GM12878 (cell line): ENCODE measurements at regions not wholly inside any gene's neighbourhood (a gene's known extent, or its start where the extent isn't known, plus 50 kb on each side); places are given as distances from the start of the nearest gene placed in this dataset.

ENCODE experiments used
- BCL11A ChIP-seq: IDR thresholded peaks from 2 replicates; pipeline ENCODE4 v1.6.1; 2011; ENCODE audit warnings: low read depth, low read length
- BHLHE40 ChIP-seq, 2 experiments: fragments of 450-650 bp in 1 of 2; IDR thresholded peaks; 2 replicates each; pipeline ENCODE4 v1.6.1; 2011 to 2017; ENCODE audit warnings: low read depth in 2 of 2, borderline replicate concordance in 1 of 2, improper control_type of control experiment in 1 of 2, low read length in 1 of 2, mild to moderate bottlenecking in 1 of 2
- RAD21 ChIP-seq: IDR thresholded peaks from 2 replicates; pipeline ENCODE4 v1.6.1; 2011; ENCODE audit warnings: mild to moderate bottlenecking, low read depth, low read length, moderate library complexity; ENCODE audit not compliant: insufficient read depth
- RBBP5 ChIP-seq: fragments of 200-600 bp; sonication (generic); conservative IDR thresholded peaks from 2 replicates; pipeline ENCODE4 v1.6.1; 2016
- TAF1 ChIP-seq: IDR thresholded peaks from 2 replicates; pipeline ENCODE4 v1.6.1; 2011; ENCODE audit warnings: mild to moderate bottlenecking, low read depth, low read length, borderline replicate concordance
- YBX1 ChIP-seq: fragments of 450-650 bp; IDR thresholded peaks from 2 replicates; pipeline ENCODE4 v1.6.1; 2016; ENCODE audit warnings: antibody characterized with exemption
- TF ChIP-seq, protein P1 (sequence below), 3 experiments: IDR thresholded peaks in 2 of 3; conservative IDR thresholded peaks in 1 of 3; 2 replicates each; pipeline ENCODE4 v1.5.1; 2011; ENCODE audit warnings: low read depth in 3 of 3, low read length in 3 of 3, mild to moderate bottlenecking in 3 of 3, control low read depth in 2 of 3, moderate library complexity in 2 of 3, inconsistent platforms in 1 of 3, mixed read lengths in 1 of 3; ENCODE audit not compliant: control insufficient read depth in 2 of 3, insufficient read depth in 1 of 3; ENCODE audit errors: extremely low read depth in 1 of 3
- TF ChIP-seq, protein P2 (sequence below): IDR thresholded peaks from 2 replicates; pipeline ENCODE4 v1.6.1; 2012; ENCODE audit warnings: low read depth, low read length, improper control_type of control experiment
- TF ChIP-seq, protein P3 (sequence below): IDR thresholded peaks from 2 replicates; pipeline ENCODE4 v1.6.1; 2011; ENCODE audit warnings: low read depth, mild to moderate bottlenecking, low read length, moderate library complexity, borderline replicate concordance; ENCODE audit errors: extremely low read depth
- TF ChIP-seq, protein P4 (sequence below): IDR thresholded peaks from 2 replicates; pipeline ENCODE4 v1.6.1; 2012; ENCODE audit warnings: low read length, inconsistent platforms
- TF ChIP-seq, protein P5 (sequence below): fragments of 450-650 bp; IDR thresholded peaks from 2 replicates; pipeline ENCODE4 v1.6.1; 2016; ENCODE audit warnings: mild to moderate bottlenecking
- TF ChIP-seq, protein P6 (sequence below): IDR thresholded peaks from 2 replicates; pipeline ENCODE4 v1.6.1; 2011; ENCODE audit warnings: mild to moderate bottlenecking, low read depth, low read length, moderate library complexity; ENCODE audit not compliant: insufficient replicate concordance

DNA sequence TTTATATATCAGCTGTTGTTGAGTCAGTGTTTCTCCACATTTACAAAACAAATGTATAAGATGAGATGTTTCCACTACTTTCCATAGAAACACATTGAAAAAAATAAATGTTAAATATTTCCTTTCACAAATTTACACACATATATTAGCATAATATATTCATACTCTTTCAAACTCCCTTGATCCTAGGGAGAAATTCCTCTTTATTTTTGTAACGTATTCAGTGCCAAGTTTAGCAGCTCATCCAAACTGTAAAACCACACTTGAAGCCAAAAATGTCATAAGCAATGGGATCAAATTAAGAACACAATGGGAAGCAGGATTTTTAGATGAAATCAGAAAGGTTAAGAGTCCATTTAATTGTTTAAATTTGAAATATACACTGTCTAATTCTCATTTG lies 381.1 kb upstream of the MAD2L1 start:
- TF ChIP-seq, protein P1, sequence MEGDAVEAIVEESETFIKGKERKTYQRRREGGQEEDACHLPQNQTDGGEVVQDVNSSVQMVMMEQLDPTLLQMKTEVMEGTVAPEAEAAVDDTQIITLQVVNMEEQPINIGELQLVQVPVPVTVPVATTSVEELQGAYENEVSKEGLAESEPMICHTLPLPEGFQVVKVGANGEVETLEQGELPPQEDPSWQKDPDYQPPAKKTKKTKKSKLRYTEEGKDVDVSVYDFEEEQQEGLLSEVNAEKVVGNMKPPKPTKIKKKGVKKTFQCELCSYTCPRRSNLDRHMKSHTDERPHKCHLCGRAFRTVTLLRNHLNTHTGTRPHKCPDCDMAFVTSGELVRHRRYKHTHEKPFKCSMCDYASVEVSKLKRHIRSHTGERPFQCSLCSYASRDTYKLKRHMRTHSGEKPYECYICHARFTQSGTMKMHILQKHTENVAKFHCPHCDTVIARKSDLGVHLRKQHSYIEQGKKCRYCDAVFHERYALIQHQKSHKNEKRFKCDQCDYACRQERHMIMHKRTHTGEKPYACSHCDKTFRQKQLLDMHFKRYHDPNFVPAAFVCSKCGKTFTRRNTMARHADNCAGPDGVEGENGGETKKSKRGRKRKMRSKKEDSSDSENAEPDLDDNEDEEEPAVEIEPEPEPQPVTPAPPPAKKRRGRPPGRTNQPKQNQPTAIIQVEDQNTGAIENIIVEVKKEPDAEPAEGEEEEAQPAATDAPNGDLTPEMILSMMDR (IDR thresholded peaks at IDR 0.05 in 2 of 3, conservative IDR thresholded peaks at IDR 0.05 in 1 of 3; ENCODE audit: control insufficient read depth in 2 of 3, extremely low read depth in 1 of 3, insufficient read depth in 1 of 3, low read depth in 3 of 3, low read length in 3 of 3), result no peak
- no peak for TF ChIP-seq BCL11A
- TF ChIP-seq, protein P2, sequence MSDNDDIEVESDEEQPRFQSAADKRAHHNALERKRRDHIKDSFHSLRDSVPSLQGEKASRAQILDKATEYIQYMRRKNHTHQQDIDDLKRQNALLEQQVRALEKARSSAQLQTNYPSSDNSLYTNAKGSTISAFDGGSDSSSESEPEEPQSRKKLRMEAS, result no peak
- TF ChIP-seq BHLHE40 (IDR thresholded peaks at IDR 0.05; ENCODE audit: borderline replicate concordance in 1 of 2, low read depth in 2 of 2, low read length in 1 of 2), result no peak
- TF ChIP-seq, protein P3, sequence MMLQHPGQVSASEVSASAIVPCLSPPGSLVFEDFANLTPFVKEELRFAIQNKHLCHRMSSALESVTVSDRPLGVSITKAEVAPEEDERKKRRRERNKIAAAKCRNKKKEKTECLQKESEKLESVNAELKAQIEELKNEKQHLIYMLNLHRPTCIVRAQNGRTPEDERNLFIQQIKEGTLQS, result no peak
- TF ChIP-seq RBBP5, result no peak
- TF ChIP-seq YBX1, result no peak
- TF ChIP-seq, protein P4, sequence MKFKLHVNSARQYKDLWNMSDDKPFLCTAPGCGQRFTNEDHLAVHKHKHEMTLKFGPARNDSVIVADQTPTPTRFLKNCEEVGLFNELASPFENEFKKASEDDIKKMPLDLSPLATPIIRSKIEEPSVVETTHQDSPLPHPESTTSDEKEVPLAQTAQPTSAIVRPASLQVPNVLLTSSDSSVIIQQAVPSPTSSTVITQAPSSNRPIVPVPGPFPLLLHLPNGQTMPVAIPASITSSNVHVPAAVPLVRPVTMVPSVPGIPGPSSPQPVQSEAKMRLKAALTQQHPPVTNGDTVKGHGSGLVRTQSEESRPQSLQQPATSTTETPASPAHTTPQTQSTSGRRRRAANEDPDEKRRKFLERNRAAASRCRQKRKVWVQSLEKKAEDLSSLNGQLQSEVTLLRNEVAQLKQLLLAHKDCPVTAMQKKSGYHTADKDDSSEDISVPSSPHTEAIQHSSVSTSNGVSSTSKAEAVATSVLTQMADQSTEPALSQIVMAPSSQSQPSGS, result no peak
- TF ChIP-seq TAF1, result no peak
- no peak for TF ChIP-seq RAD21
- TF ChIP-seq, protein P5, sequence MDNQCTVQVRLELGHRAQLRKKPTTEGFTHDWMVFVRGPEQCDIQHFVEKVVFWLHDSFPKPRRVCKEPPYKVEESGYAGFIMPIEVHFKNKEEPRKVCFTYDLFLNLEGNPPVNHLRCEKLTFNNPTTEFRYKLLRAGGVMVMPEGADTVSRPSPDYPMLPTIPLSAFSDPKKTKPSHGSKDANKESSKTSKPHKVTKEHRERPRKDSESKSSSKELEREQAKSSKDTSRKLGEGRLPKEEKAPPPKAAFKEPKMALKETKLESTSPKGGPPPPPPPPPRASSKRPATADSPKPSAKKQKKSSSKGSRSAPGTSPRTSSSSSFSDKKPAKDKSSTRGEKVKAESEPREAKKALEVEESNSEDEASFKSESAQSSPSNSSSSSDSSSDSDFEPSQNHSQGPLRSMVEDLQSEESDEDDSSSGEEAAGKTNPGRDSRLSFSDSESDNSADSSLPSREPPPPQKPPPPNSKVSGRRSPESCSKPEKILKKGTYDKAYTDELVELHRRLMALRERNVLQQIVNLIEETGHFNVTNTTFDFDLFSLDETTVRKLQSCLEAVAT, result no peak
- TF ChIP-seq, protein P6, sequence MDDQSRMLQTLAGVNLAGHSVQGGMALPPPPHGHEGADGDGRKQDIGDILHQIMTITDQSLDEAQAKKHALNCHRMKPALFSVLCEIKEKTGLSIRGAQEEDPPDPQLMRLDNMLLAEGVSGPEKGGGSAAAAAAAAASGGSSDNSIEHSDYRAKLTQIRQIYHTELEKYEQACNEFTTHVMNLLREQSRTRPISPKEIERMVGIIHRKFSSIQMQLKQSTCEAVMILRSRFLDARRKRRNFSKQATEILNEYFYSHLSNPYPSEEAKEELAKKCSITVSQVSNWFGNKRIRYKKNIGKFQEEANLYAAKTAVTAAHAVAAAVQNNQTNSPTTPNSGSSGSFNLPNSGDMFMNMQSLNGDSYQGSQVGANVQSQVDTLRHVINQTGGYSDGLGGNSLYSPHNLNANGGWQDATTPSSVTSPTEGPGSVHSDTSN, result no peak
